ENCODE measurements at regions not wholly inside any gene's neighbourhood (a gene's known extent, or its start where the extent isn't known, plus 50 kb on each side); places are given as distances from the start of the nearest gene placed in this dataset.

DNA sequence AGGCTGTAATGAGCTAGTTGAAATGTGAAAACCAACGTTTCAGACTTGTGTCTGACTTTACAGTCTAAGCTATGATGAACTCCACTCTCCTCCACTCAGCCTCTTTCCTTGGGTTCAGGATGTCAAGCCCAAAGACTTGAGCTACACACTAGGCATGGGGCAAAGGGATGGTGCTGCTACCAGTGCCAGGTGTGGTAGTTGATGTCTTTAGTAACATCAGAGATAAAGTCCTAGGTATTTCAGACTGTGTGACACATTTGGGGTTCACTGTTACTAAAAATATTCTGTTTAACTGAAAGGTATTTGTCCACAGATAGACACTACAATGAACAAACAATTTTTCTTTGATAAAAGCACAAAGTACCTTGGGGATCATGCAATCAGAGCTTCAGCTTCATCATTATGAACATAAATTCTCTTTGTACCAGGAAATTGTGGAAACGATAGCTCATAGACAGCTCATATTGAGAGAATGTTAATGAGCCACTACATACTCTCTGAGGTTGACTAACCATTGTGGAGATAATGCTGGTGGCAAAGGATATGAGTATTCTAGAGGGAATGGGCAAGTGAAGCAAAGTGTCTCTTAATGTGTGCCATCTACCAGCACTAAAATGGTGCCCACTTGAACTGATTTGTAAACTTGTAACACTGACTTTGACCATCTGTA, 253.7 kb upstream of the THUMPD2 start:
- Histone ChIP-seq H3K27ac (ENCODE audit: low read depth in 1 of 2, low read length in 1 of 2) (no peak overlapping the region), H3K4me1 (ENCODE audit: control insufficient read depth in 5 of 5, insufficient read depth in 5 of 5, low read length in 5 of 5) (no peaks in the 10 kb centered on the region), H3K9me3 (ENCODE audit: control insufficient read depth in 4 of 4, insufficient read depth in 3 of 4, low read length in 3 of 4) (peaks cover 0 to 10% (median 4%) of the 10 kb centered on the region in 4 donors), H3K9ac (ENCODE audit: insufficient read depth in 1 of 2, low read length in 2 of 2) (no peak overlapping the region), H3K36me3 (ENCODE audit: control insufficient read depth in 4 of 4, insufficient read depth in 4 of 4, low read length in 4 of 4) (no peaks in the 10 kb centered on the region), H3K4me3 (no peak overlapping the region), H3K27me3 (ENCODE audit: control insufficient read depth in 3 of 3, insufficient read depth in 3 of 3, low read length in 2 of 3) (no peaks in the 10 kb centered on the region)
- DNase-seq (no peak), ATAC-seq (ENCODE audit: insufficient read depth, low FRiP score) (no peak)
- 81 to 90% methylated on average over 2 of the region's 2 CpGs for WGBS, 2 donors
- TF ChIP-seq, protein P1, sequence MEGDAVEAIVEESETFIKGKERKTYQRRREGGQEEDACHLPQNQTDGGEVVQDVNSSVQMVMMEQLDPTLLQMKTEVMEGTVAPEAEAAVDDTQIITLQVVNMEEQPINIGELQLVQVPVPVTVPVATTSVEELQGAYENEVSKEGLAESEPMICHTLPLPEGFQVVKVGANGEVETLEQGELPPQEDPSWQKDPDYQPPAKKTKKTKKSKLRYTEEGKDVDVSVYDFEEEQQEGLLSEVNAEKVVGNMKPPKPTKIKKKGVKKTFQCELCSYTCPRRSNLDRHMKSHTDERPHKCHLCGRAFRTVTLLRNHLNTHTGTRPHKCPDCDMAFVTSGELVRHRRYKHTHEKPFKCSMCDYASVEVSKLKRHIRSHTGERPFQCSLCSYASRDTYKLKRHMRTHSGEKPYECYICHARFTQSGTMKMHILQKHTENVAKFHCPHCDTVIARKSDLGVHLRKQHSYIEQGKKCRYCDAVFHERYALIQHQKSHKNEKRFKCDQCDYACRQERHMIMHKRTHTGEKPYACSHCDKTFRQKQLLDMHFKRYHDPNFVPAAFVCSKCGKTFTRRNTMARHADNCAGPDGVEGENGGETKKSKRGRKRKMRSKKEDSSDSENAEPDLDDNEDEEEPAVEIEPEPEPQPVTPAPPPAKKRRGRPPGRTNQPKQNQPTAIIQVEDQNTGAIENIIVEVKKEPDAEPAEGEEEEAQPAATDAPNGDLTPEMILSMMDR (IDR thresholded peaks at IDR 0.05; ENCODE audit: control extremely low read depth, extremely low read depth), result no peak

DNA sequence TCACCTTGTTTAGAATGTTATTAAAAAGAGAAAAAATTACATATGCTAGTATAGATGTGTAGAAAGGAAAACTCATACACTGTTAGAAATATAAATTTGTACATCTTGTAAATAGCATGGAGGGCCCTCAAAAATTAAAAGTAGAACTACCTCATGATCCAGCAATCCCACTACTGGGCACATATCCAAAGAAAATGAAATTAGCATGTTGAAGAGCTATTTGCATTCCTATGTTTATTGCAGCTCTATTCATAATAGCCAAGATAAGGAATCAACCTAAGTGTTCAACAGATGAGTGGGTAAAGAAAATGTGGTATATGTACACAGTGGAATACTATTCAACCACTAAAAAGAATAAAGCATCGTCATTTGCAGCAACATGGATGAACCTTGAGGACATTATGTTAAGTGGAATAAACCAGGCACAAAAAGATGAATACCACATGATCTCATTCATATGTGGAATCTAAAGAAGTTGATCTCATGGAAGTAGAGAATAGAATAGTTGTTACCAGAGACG, 251.5 kb upstream of the THUMPD2 start:
- 72 to 91% methylated on average over 2 of the region's 2 CpGs for WGBS, 2 donors
- no peaks in the 10 kb centered on the region for H3K27me3 ChIP-seq (ENCODE audit: control insufficient read depth in 3 of 3, insufficient read depth in 3 of 3, low read length in 2 of 3)
- TF ChIP-seq, protein P1 (IDR thresholded peaks at IDR 0.05; ENCODE audit: control extremely low read depth, extremely low read depth), result no peak
- ATAC-seq (ENCODE audit: insufficient read depth, low FRiP score) (no peak), DNase-seq (no peak)
- peaks cover 0 to 10% (median 4%) of the 10 kb centered on the region in 4 donors for H3K9me3 ChIP-seq (ENCODE audit: control insufficient read depth in 4 of 4, insufficient read depth in 3 of 4, low read length in 3 of 4)
- no peak overlapping the region for H3K9ac ChIP-seq (ENCODE audit: insufficient read depth in 1 of 2, low read length in 2 of 2)
- H3K27ac ChIP-seq (ENCODE audit: low read depth in 1 of 2, low read length in 1 of 2), result no peak overlapping the region
- no peak overlapping the region for H3K4me3 ChIP-seq
- no peaks in the 10 kb centered on the region for H3K36me3 ChIP-seq (ENCODE audit: control insufficient read depth in 4 of 4, insufficient read depth in 4 of 4, low read length in 4 of 4)
- no peaks in the 10 kb centered on the region for H3K4me1 ChIP-seq (ENCODE audit: control insufficient read depth in 5 of 5, insufficient read depth in 5 of 5, low read length in 5 of 5)

DNA sequence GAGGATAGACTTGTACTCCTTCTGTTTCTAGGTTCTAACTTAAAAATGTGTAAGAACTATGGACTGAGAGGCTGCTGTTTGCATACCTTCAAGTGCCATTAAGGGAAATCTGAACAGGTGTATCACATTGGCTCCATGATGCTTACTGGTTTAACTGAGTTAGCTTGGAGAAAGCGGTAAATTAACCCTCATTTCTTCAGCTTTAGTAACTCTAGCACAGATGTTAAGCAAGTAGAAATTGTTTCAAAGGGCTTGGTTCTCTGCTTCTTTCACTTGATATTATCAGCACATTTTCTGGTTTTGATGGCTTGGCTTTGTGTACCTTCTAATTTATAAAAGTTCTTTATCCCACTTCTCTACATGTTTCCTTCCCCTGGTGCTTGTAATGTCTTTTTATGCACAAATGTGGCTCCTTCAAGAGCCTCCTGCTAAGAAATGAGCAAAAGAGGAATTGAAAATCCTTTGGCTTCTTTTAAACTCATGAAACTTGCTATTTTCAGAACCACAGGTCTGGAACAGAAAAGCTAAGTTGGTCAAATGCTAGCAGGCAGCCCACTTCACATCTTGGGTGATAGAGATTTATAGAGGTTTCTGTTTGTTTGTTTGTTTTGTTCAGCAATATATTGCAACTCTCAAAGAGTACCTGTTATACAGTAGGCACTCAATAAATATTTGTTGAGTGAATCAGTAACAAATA, 249.9 kb upstream of the THUMPD2 start:
- TF ChIP-seq, protein P1 (IDR thresholded peaks at IDR 0.05; ENCODE audit: control extremely low read depth, extremely low read depth), result no peak
- Histone ChIP-seq H3K27ac (ENCODE audit: low read depth in 1 of 2, low read length in 1 of 2) (no peak overlapping the region), H3K4me3 (no peak overlapping the region), H3K4me1 (ENCODE audit: control insufficient read depth in 5 of 5, insufficient read depth in 5 of 5, low read length in 5 of 5) (no peaks in the 10 kb centered on the region), H3K9me3 (ENCODE audit: control insufficient read depth in 4 of 4, insufficient read depth in 3 of 4, low read length in 3 of 4) (peaks cover 0 to 6% (median 1%) of the 10 kb centered on the region in 4 donors), H3K27me3 (ENCODE audit: control insufficient read depth in 3 of 3, insufficient read depth in 3 of 3, low read length in 2 of 3) (no peaks in the 10 kb centered on the region), H3K9ac (ENCODE audit: insufficient read depth in 1 of 2, low read length in 2 of 2) (no peak overlapping the region), H3K36me3 (ENCODE audit: control insufficient read depth in 4 of 4, insufficient read depth in 4 of 4, low read length in 4 of 4) (no peaks in the 10 kb centered on the region)
- ATAC-seq (ENCODE audit: insufficient read depth, low FRiP score) (no peak), DNase-seq (no peak)
- WGBS, 2 donors, result 84 to 87% methylated on average over 1 of the region's 1 CpG

Data from lung (tissue), 11 donors.